Globus pallidus (tissue), 1 donor: ENCODE measurements at regions not wholly inside any gene's neighbourhood (a gene's known extent, or its start where the extent isn't known, plus 50 kb on each side); places are given as distances from the start of the nearest gene placed in this dataset.

Experiments used
- DNase-seq: peaks from one replicate; pipeline ENCODE4 v3.0.0-alpha.2; 2015; ENCODE audit warnings: low spot score

DNA sequence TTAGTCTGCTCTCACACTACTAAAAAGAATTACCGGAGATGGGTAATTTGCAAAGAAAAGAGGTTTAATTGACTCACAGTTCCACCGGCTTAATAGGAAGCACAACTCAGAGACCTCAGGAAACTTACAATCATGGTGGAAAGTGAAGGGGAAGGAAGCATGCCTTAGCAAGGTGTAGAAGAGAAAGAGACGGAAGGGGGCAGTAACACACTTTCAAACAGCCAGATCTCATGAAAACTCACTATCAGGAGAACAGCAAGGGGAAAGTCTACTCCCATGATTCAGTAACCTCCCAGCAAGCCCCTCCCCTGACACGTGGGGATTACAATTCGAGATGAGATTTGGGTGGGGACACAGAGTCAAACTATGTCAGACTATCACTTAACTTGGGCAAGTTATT, 236.6 kb upstream of the ANO3 start:
- DNase-seq = no peak

- no peak for DNase-seq
Observed at GRCh38 chr11:26096451-26096850, 235.5 kb upstream of the ANO3 start.

DNA sequence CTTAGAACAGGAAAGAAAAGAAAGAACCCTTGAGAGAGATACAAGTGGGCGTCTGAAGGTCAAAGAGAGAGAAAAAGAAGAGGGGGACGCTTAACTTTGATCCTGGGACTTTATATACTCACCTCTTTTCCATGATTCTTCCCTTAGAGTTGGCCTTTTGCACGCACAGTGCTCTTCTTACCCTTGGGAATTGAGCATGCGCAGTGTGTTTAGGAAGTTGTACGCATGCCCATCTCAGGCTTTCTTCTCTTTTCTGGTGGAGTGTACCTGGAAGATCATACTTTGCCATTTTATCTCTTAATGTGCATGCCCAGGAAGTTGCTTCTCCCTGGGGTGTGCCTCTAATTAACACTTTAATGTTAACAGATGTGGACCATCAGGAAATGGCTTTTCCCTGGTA, 229.6 kb upstream of the ANO3 start:
- DNase-seq = no peak

DNA sequence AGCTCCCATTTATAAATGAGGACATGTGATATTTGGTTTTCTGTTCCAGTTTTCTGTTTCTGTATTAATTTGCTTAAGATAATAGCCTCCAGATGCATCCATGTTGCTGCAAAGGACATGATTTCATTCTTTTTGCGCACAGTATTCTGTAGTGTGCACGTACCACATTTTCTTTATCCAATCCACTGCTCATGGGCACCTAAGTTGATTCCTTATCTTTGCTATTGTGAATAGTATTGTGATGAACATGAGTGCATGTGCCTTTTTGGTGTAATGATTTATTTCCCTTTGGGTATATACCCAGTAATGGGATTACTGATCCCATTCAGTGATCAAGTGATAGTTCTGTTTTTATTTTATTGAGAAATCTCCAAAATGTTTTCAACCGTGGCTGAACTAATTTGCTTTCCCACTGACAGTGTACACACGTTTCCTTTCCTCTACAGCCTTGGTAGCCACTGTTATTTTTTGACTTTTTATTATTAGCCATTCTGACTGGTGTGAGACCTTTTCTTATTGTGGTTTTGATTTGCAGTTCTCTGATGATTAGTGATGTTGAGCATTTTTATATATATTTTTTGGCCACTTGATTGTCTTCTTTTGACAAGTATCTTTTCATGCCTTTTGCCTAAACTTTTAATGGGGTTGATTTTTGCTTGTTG, 226.0 kb upstream of the ANO3 start:
- no peak for DNase-seq

GRCh38 chr11:26106726-26107125, 225.2 kb upstream of the ANO3 start:
- DNase-seq = no peak

- no peak for DNase-seq
Observed at GRCh38 chr11:26109658-26110368, 222.1 kb upstream of the ANO3 start.

DNA sequence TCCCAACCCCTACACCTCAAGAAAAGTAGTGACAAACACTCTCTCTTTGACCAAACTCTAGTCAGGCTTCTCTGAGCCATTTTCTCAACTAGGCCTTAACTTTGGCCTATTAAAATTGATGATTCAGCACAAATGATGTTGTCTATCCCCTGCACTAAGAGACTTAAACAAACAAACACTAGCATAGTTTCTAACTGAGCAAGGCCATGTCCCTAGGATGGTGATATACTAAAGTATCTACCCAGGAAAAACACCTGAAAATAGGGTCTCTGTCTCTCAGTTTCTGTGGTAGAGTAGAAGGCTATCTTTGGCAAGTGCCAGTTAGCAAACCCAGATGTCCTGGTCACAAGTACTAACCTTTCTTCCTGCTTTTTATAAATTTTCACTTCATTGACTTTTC, 219.7 kb upstream of the ANO3 start:
- DNase-seq = no peak

DNA sequence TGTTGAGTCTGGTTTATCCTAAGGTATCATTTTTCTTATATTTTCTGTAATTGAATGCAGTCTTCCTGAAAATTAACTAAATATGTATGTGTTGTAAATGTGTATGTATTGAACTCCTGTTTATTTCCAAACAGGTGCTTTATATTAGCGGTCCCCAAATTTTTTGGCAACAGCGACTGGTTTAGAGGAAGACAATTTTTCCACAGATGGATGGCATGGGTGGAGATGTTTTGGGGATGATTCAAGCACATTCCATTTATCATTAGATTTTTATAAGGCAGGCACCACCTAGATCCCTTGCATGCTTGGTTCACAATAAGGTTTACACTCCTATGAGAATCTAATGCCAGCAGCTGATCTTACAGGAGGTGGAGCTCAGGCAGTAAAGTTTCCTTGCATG, 210.5 kb upstream of the ANO3 start:
- DNase-seq = no peak

GRCh38 chr11:26126741-26127140, 205.2 kb upstream of the ANO3 start:
- no peak for DNase-seq

GRCh38 chr11:26127336-26127735, 204.6 kb upstream of the ANO3 start:
- DNase-seq = no peak

- DNase-seq = no peak
Observed at GRCh38 chr11:26131406-26131805, 200.5 kb upstream of the ANO3 start.

- DNase-seq = no peak
Observed at GRCh38 chr11:26134053-26134452, 197.9 kb upstream of the ANO3 start.

DNA sequence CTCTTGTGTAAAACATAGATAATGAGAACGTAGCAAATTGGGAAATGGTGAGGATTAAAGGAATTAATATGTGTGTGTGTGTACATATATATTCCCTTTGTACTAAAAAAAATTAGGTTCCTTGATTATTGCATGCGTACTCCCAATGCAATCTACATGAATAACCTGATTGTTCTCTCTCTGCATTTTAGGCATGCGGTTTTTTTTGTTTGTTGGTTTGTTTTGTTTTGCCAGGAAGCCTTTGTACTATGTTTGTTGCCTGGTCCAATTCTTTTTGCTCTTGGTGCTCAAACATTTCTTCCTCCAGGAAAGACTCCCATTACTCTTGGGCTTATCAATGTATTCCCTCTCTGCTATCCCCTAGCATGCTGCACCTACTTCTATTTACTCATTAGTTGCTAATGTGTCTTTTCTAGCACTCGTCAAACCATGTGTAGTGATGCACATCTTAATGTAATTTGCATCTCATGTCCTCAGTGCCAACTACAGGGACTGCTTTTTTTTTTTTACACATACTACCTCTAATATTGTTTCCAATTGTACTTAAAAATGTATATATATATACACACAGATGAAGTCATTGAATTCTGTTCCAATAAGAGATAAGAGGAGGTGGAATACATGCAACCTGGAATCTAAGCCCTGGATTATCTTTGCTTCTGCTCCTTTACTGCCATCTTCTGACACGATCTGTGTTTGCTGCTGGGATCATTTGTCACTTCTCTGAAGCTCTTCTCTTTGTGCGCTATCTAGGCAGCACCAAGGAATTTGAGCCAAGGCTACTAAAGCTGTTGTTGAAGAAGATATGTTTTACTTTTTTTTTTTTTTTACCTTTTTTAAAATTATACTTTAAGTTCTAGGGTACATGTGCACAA, 197.2 kb upstream of the ANO3 start:
- peak; percentile 32 for DNase-seq

GRCh38 chr11:26137651-26138050, 194.3 kb upstream of the ANO3 start:
- DNase-seq = no peak

- DNase-seq = no peak
Observed at GRCh38 chr11:26142891-26143290, 189.0 kb upstream of the ANO3 start.

DNA sequence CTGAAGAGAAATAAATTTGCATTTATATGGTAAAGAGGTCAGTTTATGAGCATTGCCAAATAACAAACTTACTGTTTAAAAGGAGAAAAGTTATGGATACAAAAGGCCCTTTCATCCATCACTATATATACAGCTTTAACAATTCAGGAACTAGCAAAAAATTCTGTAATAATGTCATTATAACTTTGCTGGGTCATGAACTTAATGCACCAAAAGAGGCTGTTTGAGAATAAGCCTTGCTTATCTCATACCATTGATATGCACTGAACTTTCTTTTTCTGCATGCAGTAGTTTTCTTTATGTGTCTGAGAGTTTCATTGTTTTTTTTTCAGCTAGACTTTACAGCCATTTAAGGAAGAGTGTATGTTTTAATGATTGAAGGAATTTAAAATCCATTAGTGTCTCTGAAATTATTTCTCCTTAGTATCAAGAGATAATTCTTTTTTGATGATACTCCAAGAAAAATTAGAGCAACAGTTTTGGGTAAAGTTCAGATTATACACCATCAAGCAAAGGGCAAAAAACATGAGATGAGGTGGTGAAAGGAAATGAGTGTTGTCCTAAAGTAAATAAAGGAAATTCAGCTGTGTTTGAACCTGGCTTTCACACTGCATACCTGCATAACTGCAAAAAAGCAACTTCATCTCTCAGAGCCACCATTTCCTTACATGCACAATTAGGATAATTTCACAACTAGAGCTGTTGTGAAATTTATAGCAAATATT, 188.2 kb upstream of the ANO3 start:
- DNase-seq = no peak

GRCh38 chr11:26144291-26144690, 187.6 kb upstream of the ANO3 start:
- DNase-seq = no peak

- no peak for DNase-seq
Observed at GRCh38 chr11:26144911-26145310, 187.0 kb upstream of the ANO3 start.

GRCh38 chr11:26149585-26149984, 182.3 kb upstream of the ANO3 start:
- DNase-seq = no peak

- DNase-seq = no peak
Observed at GRCh38 chr11:26150031-26150430, 181.9 kb upstream of the ANO3 start.

GRCh38 chr11:26158251-26158650, 173.7 kb upstream of the ANO3 start:
- DNase-seq = no peak

DNA sequence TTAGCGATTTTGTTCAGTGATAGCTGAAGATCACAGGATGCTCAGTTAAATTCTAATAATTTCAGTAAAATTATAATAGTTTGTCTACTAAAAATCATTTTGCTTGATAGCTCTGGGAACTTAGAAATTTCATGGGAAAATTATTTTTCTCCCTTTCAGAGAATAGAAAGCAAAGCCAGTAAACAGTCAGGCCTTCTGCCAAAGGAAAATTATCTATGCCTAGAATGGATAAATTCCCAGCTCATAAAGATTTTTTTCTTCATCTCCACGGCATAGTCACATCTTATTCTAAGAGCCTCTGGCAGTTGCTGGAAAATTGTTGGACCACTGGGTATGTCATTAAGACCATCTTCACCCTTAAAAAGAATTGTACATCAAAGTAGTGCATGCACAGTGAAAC, 169.6 kb upstream of the ANO3 start:
- no peak for DNase-seq
